ENCODE measurements at regions not wholly inside any gene's neighbourhood (a gene's known extent, or its start where the extent isn't known, plus 50 kb on each side); places are given as distances from the start of the nearest gene placed in this dataset.

DNA sequence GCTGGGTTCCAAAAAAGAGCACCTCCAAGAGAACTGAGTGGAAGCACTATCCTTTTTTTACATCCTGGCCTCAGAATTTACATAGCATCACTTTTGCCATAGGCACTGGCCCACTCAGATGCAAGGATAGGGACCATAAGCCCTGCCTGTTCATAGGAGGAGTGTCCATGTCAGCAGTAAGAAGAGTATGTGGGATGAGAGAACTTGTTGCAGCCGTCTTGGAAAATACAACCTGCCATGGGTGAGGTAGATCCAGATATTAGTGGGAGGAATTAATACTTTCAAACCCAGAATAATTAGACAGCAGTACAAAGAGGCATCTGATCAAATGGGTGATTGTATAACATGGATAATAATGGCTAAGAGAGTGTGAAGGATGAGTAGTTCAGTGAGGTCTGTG, 110.7 kb upstream of the CELF4 start:
- no peak for DNase-seq (ENCODE audit: extremely low read depth in 1 of 11, low read depth in 9 of 11, low spot score in 4 of 11)

DNA sequence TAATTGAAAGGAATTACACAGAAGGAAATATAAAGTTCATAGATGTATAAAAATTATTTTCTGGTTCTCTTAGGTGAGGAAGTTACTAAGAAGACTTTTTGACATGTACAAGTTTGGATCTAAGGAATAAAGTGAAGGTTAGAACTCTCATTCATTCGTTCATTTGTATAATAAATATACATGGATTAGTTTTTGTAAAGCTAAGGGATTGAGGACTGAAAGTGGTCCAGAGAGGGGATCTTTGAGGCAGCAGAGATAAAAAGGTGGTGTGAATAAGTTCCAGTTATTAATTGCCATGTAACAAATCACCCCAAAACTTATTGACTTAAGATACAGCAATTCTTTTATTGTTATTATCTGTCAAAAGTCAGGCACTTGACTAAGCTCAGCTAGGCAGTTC, 110.1 kb upstream of the CELF4 start:
- no peak for DNase-seq (ENCODE audit: extremely low read depth in 1 of 11, low read depth in 9 of 11, low spot score in 4 of 11)

DNA sequence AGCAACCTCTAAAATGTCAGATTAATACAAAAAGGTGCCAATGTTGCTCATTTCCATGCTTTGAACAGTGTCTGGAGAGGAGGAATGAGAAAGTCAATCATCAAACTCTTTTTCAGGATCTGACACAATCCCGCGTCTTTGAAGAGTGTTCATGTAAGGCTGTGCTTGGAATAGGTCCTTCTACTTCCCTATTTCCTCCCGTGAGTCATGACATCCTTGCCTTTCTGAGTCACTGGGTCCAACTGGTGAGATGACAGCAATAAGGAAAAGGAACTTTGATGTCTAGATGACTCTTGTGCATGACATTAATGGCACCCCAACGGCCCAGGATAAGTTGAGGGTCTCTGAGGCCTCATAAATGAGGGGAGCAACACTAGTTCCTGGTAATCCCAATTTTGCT, 109.0 kb upstream of the CELF4 start:
- no peak for DNase-seq (ENCODE audit: extremely low read depth in 1 of 11, low read depth in 9 of 11, low spot score in 4 of 11)

DNA sequence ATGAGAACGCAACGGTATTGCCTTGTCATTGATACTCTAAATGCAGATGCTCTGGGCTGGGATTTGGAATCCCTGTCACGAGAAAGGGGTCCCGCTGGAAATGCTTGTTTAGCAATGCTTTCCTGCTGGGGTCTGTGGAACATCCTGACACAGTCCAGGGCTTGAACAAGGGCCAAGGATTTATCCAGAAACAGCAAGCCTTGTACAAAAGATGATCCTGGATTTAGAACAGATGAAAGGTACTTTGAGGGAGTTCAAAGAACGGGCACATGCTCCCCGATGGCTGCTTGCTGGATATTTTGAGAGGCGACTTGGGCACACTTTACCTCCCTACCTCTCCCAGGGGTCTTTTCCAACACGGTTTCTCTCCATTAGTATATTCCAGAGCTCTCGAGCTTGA, 108.1 kb upstream of the CELF4 start:
- no peak for DNase-seq (ENCODE audit: extremely low read depth in 1 of 11, low read depth in 9 of 11, low spot score in 4 of 11)

DNA sequence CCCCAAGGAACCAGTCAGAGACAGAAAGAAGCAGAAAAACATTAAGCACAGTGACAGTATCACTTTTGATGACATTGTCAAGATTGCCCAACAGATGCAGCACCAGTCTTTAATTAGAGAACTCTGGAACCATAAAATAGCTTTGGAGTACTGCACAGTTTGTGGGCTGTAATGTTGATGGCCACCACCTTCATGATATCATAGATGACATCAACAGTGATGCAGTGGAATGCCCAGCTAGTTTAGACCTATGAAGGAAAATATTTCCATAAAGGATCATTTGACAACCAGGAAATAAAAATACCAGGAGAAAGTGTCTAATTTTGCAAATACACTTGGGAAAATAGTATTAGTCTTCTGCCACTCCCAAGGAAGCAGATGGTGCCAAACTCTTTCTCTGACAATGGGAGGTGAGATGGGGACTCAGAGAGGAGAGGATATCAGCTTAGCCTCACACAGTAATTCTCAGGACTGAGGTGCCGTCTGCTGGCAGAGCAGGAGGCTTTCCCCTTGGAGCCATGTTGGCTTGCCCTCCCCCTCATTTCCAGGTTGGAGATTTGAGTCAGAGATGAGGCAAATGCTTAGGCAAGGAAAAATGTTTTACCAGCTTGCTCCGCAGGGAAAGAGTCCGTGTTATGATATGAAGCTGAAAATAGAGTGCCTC, 107.5 kb upstream of the CELF4 start:
- DNase-seq (ENCODE audit: extremely low read depth in 1 of 11, low read depth in 9 of 11, low spot score in 4 of 11) = no peak

DNA sequence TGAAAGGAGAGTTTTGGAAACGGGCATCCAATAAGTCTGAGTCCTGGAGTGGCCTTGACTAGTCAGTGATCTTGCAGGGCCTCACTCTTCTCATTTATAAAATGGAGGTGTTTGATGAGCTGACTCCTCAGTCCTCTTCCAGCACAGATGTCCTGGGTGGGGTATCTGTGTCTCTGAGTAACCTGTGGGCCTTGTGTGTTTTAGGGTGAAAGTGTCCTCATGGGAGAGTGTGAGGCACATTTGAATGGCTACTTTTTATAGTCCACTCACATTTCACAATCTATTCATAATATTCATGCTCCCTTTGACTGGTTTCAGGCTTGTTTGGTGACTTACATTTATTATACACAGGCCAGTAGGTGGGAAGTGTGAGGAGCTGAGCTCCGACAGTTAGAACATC, 106.4 kb upstream of the CELF4 start:
- DNase-seq (ENCODE audit: extremely low read depth in 1 of 11, low read depth in 9 of 11, low spot score in 4 of 11) = no peak

DNA sequence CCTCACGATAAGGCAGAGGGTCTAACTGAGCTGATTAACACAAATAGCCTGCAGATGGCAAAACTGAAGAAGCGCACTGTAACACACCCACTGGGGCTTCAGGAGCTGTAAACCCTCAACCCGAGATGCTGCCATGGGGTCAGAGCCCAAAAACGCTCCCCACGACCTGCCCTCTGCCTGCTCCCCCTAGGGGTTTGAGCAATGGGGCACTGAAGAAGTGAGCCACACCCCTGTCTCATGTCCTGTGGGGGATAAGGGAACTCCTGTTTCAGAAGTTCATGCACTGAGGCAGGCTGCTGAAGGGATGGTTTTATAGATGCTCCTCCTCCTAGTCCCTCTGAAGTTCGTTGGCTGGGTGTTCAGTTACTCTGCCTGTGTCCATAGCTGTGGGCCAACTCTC, 105.9 kb upstream of the CELF4 start:
- DNase-seq (ENCODE audit: extremely low read depth in 1 of 11, low read depth in 9 of 11, low spot score in 4 of 11) = no peak

DNA sequence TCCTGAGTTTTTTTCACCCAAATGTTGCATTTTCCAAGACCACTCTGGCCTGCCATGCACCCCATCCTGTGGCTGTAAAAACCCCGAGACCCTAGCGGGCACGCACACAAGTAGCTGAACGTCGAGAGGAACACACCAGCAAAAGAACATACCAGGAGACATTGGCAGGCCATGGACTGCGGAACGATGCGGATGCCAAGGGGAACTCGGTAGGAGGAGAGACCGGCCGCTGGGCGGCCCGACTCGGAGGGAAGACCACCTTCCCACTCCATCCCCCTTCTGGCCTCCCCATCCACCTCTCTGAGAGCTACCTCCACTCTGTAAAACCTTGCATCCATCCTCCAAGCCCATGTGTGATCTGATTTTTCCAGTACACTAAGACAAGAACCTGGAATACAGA, 105.5 kb upstream of the CELF4 start:
- DNase-seq (ENCODE audit: extremely low read depth in 1 of 11, low read depth in 9 of 11, low spot score in 4 of 11) = no peak

DNA sequence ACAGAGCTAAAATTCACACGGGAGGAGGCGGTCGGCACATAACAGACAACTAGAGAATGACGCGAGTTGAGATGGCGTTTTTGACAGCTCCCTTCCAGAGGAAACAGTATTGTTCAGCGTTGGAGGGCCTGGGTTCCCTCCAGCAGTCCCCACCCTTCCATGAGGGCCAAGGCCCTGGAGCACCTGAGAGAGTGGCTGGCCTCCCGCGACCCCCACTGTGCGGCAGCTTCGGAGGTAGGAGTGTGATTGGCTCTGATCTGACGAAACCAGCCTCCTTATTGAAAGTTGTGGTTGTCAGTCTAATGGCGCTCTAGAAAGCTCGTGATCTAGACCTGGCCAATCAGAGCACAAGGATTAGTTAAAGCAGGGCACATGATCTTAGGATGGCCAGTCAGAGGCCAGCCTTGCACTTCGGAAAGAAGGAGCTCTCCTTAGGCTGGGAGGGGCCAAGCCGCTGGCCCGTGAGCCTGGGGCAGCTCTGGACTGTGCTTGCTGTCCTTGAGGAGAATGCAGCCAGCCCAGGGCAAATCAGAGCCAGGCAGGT, 104.5 kb upstream of the CELF4 start:
- DNase-seq (ENCODE audit: extremely low read depth in 1 of 11, low read depth in 9 of 11, low spot score in 4 of 11) = no peak

DNA sequence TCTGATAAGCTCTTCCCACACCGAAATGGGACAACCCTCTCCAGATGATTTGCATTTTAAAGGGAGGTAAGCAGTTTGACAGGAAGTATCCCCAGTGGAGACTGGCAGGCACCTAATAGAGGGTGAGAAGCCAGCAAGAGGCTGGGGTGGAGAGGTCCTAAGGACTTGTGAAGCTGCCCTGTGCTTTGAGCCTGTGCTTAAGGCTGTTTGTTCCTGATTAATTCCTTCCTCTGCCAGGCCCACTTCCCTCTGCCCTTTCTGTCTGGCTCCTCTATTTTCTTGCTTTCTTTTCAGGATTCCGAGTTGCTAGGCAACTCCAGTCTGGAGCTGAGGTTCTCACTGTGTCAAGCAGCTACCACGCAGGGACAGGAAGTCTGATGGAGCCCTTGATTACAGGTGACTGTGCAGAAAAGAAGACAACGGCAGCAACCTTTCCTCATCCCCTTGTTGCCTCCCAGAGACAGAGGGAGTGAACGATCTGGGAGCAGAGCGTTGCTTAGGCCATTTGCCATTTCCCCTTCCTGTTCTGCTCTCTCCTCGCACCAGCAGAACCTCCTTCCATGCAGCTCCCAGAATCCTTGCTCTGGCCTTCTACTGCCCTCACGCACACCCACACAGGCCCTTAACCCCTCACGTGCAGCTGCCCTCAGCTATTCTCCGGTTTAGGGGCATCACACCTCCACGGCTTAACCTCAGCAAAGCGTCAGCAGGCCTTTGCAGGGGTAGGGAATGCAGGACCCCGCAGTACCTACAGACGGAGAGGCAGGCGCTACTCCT, 103.6 kb upstream of the CELF4 start:
- peak in 5 of 11 donors; percentile 8 to 43 (median 15) for DNase-seq (ENCODE audit: extremely low read depth in 1 of 11, low read depth in 9 of 11, low spot score in 4 of 11)

DNA sequence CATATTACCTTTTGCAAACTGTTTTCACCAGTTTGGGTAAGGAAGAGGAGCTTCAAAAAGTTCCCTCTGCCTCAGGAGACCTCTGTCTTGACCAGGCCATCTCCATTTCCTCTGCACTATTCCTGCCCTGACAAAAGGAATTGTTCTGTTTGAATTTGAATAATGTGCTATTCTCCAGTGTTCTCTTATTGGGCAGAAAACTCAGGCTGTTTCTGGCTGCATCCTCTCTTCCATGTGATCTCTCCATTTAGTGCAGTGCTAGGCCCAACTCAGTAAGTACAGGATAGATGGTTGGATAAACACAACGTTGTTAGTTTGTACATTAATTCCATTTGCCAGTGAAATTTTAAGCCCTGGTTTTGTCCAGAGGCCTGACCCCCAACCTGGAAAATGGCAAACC, 102.2 kb upstream of the CELF4 start:
- DNase-seq (ENCODE audit: extremely low read depth in 1 of 11, low read depth in 9 of 11, low spot score in 4 of 11) = no peak

DNA sequence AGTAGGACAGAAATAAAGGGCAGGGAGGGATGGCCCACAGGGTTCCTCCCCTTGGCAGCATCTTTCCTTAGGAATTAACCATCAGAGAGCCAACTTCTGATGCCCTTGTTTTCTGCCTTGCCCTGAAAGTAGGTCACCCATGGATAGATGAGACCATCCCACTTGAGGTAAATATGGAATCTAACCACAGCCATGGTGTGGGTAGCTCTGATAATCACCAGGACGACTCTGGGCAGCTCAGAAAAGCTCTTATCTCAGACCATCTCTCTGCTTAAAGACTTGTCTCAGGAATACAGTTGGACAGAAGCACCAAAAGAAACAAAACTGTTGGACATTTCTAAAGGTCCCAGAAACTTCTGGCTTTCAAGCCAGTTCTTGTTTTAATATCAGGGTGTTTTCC, 101.4 kb upstream of the CELF4 start:
- no peak for DNase-seq (ENCODE audit: extremely low read depth in 1 of 11, low read depth in 9 of 11, low spot score in 4 of 11)

DNA sequence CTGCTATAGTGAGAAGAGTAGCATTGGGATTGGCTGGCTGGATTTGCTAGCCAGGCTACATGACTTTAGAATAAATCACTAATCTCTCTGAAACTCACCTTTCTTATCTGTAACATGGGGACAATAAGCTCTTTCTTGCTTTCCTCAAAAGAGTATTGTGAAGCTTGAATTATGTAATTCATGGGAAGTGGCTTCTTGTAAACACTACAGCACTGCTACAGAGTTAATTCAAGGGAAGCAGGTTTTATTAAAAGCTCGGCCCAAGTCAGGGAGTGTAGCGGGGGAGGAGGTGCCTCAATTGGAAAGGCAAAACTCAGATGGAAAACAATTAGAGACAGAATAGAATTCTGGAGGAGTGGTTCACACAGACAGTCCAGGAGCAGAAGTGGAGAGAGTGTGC, 100.9 kb upstream of the CELF4 start:
- DNase-seq (ENCODE audit: extremely low read depth in 1 of 11, low read depth in 9 of 11, low spot score in 4 of 11) = no peak

DNA sequence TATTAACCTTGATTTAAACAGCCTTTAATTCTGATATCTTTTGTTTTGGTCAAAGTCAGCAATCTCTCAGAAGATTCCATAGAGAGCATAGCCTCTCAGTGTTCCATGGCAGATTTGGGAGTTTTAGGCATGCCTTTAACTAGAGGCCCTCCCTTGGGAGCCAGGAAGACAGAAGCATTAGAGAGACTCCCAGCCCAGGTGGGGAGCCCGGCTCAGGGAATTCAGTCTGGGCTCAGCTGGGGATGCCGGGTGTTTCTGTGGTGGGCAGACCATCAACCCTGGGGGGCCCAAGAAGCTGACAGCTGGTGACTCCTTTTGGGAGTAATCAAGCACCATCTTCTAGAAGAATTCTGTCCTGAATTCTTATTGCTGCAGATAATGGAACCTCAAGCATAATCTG, 99.7 kb upstream of the CELF4 start:
- no peak for DNase-seq (ENCODE audit: extremely low read depth in 1 of 11, low read depth in 9 of 11, low spot score in 4 of 11)

DNA sequence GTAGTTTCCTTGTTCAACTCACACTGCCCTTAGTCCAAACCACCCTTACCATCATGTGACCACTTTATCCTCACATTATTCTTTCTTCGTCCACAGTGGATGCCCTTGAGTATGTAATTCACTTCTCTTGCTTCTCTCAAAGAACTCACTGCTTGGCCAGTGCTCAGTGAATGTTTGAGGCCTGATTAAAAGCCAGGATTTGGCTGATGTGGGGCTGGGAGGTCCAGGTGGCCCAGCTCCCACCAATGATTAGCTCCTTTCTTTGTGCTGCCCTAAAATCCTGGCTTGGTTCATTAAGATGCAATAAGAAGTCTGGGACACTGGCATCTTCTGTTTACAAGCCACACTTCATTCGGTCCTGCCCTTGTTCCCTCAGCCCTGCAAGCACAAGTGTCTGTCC, 97.8 kb upstream of the CELF4 start:
- DNase-seq (ENCODE audit: extremely low read depth in 1 of 11, low read depth in 9 of 11, low spot score in 4 of 11) = no peak

DNA sequence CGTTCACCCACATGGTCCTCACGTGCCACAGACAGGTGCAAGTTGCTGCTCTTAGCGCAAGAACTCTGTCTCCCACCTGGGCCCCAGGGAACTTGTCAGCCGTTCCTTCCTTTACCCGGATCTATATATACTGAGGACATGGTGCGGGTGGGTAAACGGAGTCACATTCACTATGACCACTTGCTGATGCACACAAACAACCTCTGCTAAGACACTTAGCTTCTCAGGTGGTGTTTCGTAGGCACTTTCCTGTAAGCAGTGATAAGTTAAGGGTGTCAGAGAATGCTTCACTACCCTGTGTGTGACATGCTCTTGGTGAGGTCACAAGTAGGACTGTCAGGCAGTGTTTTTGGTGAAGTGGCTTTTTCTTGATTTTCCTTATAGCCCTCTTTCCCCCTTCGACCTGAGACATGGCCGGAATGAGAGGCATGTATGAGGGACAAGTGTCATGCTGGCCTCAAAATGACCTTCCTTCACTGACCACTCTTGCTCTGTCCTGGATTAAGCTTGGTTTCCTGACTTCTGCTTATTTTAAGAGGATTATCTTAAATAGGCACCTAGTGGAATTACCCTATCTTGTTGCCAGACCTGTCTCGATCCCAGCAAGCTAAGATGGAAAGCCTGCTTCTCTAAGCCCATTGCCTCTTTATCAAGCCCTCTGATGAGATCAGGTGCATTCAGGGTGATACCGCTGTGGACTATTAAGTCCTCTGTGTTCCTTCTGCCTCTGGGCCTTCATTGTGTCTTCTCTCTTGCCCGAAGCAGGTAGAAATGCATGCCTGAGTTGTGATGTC, 97.1 kb upstream of the CELF4 start:
- DNase-seq (ENCODE audit: extremely low read depth in 1 of 11, low read depth in 9 of 11, low spot score in 4 of 11) = no peak

DNA sequence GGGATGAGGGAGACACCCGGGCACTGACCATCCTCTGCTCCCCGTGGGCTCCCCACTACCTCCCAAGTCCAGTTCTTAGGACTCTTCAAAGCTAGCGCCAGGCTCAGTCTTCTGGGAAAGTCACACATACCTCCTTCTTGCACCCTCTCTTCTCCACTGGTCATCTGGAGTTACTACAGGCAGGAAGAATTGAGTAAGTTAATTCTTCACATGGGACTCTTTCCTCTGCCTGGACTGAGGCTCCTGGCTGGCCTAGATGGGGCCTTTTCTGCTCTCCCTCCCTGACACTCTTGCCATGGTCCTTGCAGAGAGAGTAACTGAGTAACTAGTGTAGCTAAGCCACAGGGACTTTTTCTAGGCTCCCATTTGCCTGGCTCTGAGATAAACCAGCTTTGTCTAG, 96.5 kb upstream of the CELF4 start:
- no peak for DNase-seq (ENCODE audit: extremely low read depth in 1 of 11, low read depth in 9 of 11, low spot score in 4 of 11)

DNA sequence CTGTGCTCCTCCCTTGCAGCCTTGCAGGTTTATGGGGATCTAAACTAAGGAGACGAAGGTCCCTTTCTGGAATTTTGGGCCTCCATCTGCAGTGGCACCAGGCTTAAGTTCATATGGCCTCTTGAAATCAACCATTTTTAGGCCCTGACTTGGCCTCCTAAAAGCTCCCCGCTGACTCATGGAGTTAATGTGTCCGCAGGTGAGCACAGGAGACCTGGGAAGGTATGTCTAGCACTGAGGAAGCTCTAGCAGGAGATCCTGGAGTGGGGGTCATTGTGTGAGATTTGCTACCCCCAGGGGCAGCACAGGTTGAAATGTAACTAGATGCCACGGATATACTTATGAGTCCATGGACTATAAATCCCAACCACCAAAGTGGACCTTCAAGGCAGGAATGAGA, 95.9 kb upstream of the CELF4 start:
- DNase-seq (ENCODE audit: extremely low read depth in 1 of 11, low read depth in 9 of 11, low spot score in 4 of 11) = no peak

DNA sequence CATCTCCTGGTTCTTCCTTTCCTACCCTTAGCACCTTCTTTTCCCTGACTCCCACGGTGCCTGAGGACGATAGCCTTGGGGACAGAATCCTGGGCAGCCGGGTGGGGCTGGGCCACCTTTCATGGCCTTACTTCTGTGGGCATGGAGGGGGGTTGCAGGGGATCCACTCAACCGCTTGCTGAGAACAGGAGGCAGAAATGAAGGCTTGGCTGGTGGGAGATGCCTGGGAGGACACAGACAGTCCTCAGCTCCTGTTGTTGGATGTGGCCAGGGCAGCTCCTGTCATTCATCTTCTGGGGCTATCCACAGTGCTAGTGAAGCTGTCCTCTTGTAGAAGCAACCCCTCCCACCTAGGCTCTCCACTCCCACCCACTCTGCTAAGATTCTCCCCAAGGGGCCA, 95.5 kb upstream of the CELF4 start:
- DNase-seq (ENCODE audit: extremely low read depth in 1 of 11, low read depth in 9 of 11, low spot score in 4 of 11) = no peak

DNA sequence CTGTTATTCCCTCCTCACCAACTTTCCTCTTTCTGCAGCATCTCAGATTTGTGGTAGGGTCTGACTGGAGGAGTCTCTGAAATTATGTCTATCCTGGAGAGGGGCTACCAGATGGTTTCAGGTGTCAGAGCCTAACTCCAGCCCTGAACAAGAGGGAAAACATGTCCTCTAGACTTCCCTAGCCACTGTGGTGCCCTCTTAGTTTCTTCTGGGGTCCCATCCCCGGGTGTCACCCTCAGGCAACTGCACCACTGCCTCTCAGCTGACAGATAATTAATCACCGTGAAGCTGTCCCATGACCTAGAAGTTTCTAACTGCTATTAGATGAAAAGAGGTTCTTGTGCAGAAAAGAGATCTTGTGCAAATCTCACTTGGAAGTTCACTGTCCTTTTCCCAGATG, 95.1 kb upstream of the CELF4 start:
- no peak for DNase-seq (ENCODE audit: extremely low read depth in 1 of 11, low read depth in 9 of 11, low spot score in 4 of 11)
